Esophagus muscularis mucosa (tissue), 4 donors: ENCODE measurements at regions not wholly inside any gene's neighbourhood (a gene's known extent, or its start where the extent isn't known, plus 50 kb on each side); places are given as distances from the start of the nearest gene placed in this dataset.

ENCODE experiments used
- DNase-seq: peaks from one replicate; pipeline ENCODE4 v3.0.0-alpha.2; 2017; ENCODE audit errors: extremely low spot score
- H3K27ac ChIP-seq, 4 donors: fragments of 200-600 bp; sonication (generic); replicated peaks in 1 of 4; 1 replicate in 3 of 4; 2 replicates in 1 of 4; pipeline ENCODE4 v1.5.1; 2016 to 2019; ENCODE audit warnings: mild to moderate bottlenecking in 1 of 4
- H3K27me3 ChIP-seq, 4 donors: fragments of 200-600 bp; sonication (generic); one replicate each; pipeline versions ENCODE4 v1.5.1 to v1.6.0; 2016 to 2019
- H3K36me3 ChIP-seq, 4 donors: fragments of 200-600 bp; sonication (generic); one replicate each; pipeline ENCODE4 v1.5.1; 2016 to 2019
- H3K4me1 ChIP-seq, 4 donors: fragments of 200-600 bp; sonication (generic); one replicate each; pipeline ENCODE4 v1.5.1; 2016 to 2019
- H3K4me3 ChIP-seq, 4 donors: fragments of 200-600 bp; sonication (generic); 1 replicate in 2 of 4; 2 replicates in 2 of 4; pipeline ENCODE4 v1.5.1; 2016 to 2019; ENCODE audit warnings: mild to moderate bottlenecking in 4 of 4, moderate library complexity in 1 of 4
- H3K9me3 ChIP-seq, 4 donors: fragments of 200-600 bp; sonication (generic); 1 replicate in 3 of 4; 2 replicates in 1 of 4; pipeline ENCODE4 v1.5.1; 2016 to 2019
- EP300 ChIP-seq: sonication (generic); formaldehyde crosslinking; IDR thresholded peaks from one replicate; pipeline ENCODE4 v1.6.1; 2017; ENCODE audit warnings: antibody characterized with exemption
- POLR2A ChIP-seq: fragments of 450-650 bp; IDR thresholded peaks from one replicate; pipeline ENCODE4 v1.6.1; 2017; ENCODE audit warnings: antibody characterized with exemption, moderate library complexity, mild to moderate bottlenecking, low read depth
- POLR2AphosphoS5 ChIP-seq, 2 donors: sonication (generic); formaldehyde crosslinking; IDR thresholded peaks; one replicate each; pipeline ENCODE4 v1.6.1; 2017; ENCODE audit warnings: antibody characterized with exemption in 2 of 2
- WGBS: methylation state at CpG from one replicate; pipeline ENCODE4 v1.1.5; 2018; 5-methylcytosine and 5-hydroxymethylcytosine counted together
- intact Hi-C: fragments of 100-400 bp; cut with DNase I; formaldehyde crosslinking; loops from one replicate; pipeline ENCODE4 v1.15.1; 2023
- TF ChIP-seq, protein P1 (sequence below), 3 experiments: fragments of 200-600 bp in 2 of 3; fragments of 450-650 bp in 1 of 3; sonication (generic) in 2 of 3; IDR thresholded peaks; one replicate each; pipeline ENCODE4 v1.5.1; 2017 to 2019; ENCODE audit warnings: antibody characterized with exemption in 3 of 3, mild to moderate bottlenecking in 2 of 3, moderate library complexity in 1 of 3

DNA sequence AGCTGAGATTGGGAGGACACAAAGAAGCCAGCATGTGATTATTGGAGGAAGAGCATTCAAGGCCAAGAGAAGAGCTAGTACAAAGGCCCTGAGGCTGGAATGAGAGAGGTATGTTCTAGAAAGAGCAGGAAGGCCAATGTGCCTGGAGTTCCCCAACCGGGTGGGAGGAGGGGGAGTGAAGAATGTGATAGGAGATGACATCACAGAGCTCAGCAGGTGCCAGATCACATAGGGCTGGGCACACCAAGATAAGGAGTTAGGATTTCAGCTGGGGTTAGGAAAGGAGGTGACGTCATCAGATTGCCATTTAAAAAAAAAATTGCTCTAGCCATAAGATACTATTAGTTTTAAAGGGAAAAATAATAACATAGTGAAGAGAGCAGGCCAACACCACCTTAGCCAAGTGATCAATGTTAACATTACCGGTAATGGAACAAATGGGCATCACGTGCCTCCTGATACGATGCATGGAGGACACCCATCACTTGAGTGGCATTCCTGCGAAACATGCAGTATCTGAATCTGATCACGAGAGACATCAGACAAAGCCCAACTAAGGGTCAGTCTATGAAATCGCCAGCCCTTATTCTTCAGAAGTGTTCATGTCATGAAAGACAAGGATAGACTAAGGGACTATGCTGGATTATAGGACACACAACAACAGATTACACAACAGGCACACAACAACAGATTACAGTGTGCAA is 344.3 kb downstream of the BCOR start:
- TF ChIP-seq, protein P1, sequence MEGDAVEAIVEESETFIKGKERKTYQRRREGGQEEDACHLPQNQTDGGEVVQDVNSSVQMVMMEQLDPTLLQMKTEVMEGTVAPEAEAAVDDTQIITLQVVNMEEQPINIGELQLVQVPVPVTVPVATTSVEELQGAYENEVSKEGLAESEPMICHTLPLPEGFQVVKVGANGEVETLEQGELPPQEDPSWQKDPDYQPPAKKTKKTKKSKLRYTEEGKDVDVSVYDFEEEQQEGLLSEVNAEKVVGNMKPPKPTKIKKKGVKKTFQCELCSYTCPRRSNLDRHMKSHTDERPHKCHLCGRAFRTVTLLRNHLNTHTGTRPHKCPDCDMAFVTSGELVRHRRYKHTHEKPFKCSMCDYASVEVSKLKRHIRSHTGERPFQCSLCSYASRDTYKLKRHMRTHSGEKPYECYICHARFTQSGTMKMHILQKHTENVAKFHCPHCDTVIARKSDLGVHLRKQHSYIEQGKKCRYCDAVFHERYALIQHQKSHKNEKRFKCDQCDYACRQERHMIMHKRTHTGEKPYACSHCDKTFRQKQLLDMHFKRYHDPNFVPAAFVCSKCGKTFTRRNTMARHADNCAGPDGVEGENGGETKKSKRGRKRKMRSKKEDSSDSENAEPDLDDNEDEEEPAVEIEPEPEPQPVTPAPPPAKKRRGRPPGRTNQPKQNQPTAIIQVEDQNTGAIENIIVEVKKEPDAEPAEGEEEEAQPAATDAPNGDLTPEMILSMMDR (IDR thresholded peaks at IDR 0.05): no peak
- TF ChIP-seq POLR2A: no peak
- no peak for TF ChIP-seq EP300
- no peak for TF ChIP-seq POLR2AphosphoS5 (IDR thresholded peaks at IDR 0.05)
- Histone ChIP-seq H3K36me3 (no peaks in the 10 kb centered on the region), H3K4me1 (peaks cover 11 to 39% (median 29%) of the 10 kb centered on the region in 4 donors), H3K27me3 (peaks cover 0 to 5% (median 0%) of the 10 kb centered on the region in 4 donors), H3K4me3 (no peak overlapping the region), H3K9me3 (peaks cover 0 to 6% (median 0%) of the 10 kb centered on the region in 4 donors), H3K27ac (no peak overlapping the region)
- no peak for DNase-seq
- intact Hi-C loops: no loop called here
- 87% methylated on average over 8 of the region's 8 CpGs for WGBS

DNA sequence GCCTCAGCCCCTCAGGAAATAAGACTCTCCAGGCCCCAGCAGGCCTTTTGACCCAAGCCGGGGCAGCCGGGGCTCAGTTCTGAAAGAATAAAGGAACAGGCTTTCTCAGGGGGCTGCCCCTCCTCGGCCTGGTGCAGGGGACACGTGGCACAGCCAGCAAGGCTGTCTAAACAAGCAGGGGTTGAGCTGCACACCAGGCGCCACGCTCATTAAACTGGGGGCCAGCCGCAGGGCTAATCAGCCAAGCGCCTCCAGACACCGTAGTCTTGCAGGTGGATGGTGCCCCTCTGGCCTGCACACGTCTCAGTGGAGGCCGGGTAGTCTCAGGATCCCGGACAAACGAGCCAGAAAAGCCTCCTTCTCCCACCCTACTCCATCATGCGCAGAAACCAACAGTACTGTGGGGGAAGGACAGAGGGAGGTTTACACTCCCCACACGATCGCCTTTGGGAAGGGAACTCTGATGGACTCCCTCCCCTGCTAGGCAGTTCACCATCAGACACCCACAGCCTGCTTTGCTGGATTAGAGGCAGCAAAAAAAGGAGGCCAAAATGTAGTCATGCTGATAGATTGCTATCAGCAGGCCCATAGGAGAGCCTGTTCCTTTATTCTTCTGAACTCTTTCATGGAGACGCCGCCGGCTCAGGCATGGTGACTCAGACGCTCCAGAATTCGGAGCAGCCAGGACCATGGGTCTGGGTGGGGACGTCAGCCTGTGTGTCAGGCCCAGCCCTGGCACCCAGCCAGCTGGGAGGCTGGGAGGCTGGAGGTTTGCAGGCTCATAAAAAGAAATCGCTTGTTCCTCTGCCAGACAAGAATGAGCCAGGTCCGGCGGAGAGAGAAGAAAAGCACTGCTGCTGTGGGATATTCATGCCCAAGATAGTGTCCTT is 342.4 kb downstream of the BCOR start:
- Histone ChIP-seq H3K9me3 (peaks cover 0 to 6% (median 0%) of the 10 kb centered on the region in 4 donors), H3K27ac (peak overlapping the region; percentile 73 to 81 (median 80)), H3K4me3 (no peak overlapping the region), H3K27me3 (peaks cover 0 to 5% (median 0%) of the 10 kb centered on the region in 4 donors), H3K36me3 (no peaks in the 10 kb centered on the region), H3K4me1 (peaks cover 26 to 49% (median 44%) of the 10 kb centered on the region in 4 donors)
- DNase-seq: peak; percentile 92
- intact Hi-C loops: loop anchor here (5.0 kb wide), 1 partner anchor 342 kb away; the partner anchor contains the start of gene BCOR
- TF ChIP-seq POLR2AphosphoS5 (IDR thresholded peaks at IDR 0.05) (peak; percentile 66 to 81), POLR2A (no peak)
- 72% methylated on average over 19 of the region's 25 CpGs for WGBS

DNA sequence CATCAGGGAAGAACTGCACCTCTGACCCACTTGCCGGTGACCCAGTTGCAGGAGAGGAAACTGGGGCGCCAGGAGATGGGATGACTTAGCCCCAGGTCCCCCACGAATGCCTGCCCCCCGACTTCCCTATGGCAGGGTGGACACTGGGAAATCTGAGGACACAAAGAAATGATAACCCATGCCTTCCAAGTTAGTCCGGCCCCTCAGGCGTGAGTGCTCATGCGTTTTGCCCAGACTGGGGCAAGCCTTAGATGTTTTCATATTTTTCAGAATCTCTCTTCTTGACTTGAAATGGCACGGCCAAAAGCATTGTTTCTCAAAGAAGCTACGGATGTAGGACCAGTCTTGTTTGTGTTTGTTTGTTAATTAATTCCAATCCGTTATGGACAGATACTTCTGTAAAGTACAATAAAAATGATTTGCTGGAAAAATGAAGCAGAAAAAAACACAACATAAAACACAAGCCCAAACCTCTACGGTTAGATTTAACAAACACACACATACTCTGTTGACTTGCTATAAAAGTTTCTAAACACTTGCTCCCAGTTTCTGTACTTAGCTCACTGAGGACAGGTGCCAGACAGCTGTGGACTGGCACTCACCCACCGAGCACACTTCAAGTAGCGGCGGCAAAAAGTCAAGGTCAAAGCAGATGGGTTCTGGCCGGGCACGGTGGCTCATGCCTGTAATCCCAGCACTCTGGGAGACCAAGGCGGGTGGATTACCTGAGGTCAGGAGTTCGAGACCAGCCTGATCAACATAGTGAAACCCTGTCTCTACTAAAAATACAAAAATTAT is 341.5 kb downstream of the BCOR start:
- no peak for TF ChIP-seq POLR2AphosphoS5 (IDR thresholded peaks at IDR 0.05)
- TF ChIP-seq EP300: no peak
- no peak for TF ChIP-seq POLR2A
- TF ChIP-seq, protein P1 (IDR thresholded peaks at IDR 0.05): no peak
- H3K4me1 ChIP-seq: peaks cover 26 to 53% (median 47%) of the 10 kb centered on the region in 4 donors
- DNase-seq: no peak
- 63% methylated on average over 18 of the region's 18 CpGs for WGBS
- intact Hi-C loops: loop anchor here (5.0 kb wide), 1 partner anchor 341 kb away; the partner anchor contains the start of gene BCOR
- no peaks in the 10 kb centered on the region for H3K36me3 ChIP-seq
- H3K27ac ChIP-seq: peak overlapping the region; percentile 73 to 81 (median 80)
- peaks cover 0 to 5% (median 0%) of the 10 kb centered on the region in 4 donors for H3K27me3 ChIP-seq
- H3K4me3 ChIP-seq: no peak overlapping the region
- H3K9me3 ChIP-seq: peaks cover 0 to 6% (median 0%) of the 10 kb centered on the region in 4 donors

DNA sequence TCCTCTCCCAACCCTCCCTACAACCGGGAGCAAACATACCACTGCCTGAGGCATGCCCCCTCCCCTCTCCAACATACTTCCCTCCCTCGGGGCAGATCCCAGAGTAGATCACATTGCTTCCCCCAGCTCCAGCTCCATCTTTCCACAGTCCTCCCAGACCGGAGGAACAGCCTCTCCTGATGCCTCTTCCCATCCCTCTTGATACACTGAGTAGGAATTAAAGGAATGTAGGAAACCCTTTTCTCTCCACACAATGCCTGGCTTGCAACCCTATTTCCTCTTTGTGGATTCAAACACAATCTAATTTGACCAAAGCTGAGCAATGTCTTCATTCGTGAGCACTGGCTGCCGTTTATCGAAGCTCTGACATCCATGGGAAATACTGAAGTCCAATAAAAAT is 339.8 kb downstream of the BCOR start:
- no peak for TF ChIP-seq EP300
- TF ChIP-seq POLR2A: no peak
- TF ChIP-seq POLR2AphosphoS5 (IDR thresholded peaks at IDR 0.05): no peak
- TF ChIP-seq, protein P1 (IDR thresholded peaks at IDR 0.05): no peak
- 73% methylated on average over 6 of the region's 6 CpGs for WGBS
- Histone ChIP-seq H3K9me3 (no peaks in the 10 kb centered on the region), H3K36me3 (no peaks in the 10 kb centered on the region), H3K27ac (peak overlapping the region in 2 of 4 donors; percentile 19 to 73), H3K4me3 (no peak overlapping the region), H3K27me3 (peaks cover 0 to 5% (median 0%) of the 10 kb centered on the region in 4 donors), H3K4me1 (peaks cover 26 to 49% (median 47%) of the 10 kb centered on the region in 4 donors)
- no peak for DNase-seq
- intact Hi-C loops: loop anchor here (5.0 kb wide), 1 partner anchor 339 kb away; the partner anchor contains the start of gene BCOR
